A172 (cell line): ENCODE measurements at regions not wholly inside any gene's neighbourhood (a gene's known extent, or its start where the extent isn't known, plus 50 kb on each side); places are given as distances from the start of the nearest gene placed in this dataset.

Experiments used
- DNase-seq: peaks from one replicate; pipeline ENCODE4 v3.0.0-alpha.2; 2015; ENCODE audit warnings: low spot score

DNA sequence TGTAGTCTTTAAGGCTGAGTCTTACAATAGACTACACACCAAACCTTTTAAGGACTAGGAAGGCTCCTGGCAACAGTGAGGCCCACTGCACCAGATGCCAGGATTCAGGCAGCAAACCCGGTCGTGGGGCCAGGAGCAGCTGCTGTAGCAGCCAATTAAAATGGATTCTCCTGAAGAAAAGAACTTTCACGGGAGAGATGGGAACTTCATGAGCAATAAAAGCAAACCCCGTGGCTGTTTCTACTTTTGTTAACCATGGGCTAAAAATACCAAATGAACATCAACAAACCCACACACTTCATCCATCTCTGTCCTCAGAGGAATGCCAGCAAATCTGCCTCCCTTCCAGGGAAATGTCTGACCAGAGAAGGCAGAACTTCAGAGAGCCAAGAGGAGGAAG is 101.4 kb downstream of the BTC start:
- no peak for DNase-seq
